Fibroblast of mammary gland (primary cell): ENCODE measurements at regions not wholly inside any gene's neighbourhood (a gene's known extent, or its start where the extent isn't known, plus 50 kb on each side); places are given as distances from the start of the nearest gene placed in this dataset.
A peak's percentile ranks its signal among the peaks of the same experiment; 100 is the strongest.

Experiments
- DNase-seq: peaks from one replicate; pipeline ENCODE4 v3.0.0-alpha.2; 2010; ENCODE audit warnings: low read depth
- H3K4me3 ChIP-seq: 2 replicates; pipeline ENCODE4 v1.5.1; 2011; ENCODE audit warnings: low read depth, mild to moderate bottlenecking, low read length, moderate library complexity; ENCODE audit not compliant: control insufficient read depth
- TF ChIP-seq, protein P1 (sequence below): conservative IDR thresholded peaks from 2 replicates; pipeline ENCODE4 v1.5.1; 2011; ENCODE audit warnings: low read depth, low read length, inconsistent platforms; ENCODE audit not compliant: control insufficient read depth, insufficient read depth

DNA sequence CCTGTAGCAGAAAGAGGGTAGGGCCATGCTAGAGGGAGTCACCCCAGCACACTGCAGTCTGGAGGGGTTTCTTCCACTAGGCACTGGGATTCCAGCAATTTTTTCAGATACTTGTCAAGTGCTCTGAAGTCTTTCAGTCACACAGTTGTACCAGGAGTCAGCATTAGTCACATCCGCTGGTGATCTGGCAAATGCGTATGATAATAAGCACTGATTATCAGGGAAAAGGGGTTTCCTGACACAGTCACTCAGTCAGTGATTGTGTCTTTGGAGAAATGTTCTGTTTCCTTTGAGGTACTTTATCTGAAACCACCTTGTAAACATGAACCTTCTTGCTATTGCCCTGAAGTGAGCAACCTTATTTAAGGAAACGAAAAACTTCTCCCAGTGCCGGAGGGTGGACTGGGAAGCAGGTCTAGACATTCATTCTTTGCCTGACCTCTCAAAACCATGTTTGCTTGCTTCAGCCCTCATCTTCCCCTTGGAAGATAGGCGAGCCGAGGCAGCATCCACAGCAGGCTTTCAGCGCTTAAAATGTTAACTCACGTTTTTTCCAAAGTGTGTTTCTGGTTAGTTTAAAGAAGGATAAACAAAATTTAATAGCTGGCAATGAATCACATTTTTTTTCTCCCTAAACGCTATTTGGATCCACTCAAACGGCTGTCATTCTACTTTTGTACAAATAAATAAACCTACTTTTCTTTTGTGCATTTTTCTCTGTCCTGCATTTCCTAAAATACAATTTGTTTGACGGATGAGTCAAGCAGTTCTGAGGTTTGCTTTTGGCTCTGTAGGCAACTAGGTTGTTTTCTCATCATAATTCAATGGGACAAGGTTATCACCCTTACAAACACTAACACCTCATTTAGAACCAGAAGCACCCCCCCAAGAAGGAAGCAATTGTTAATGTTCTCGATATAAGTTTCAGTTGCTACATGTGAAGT lies 77.7 kb downstream of the FOXD1 start:
- H3K4me3 ChIP-seq, result no peak overlapping the region
- TF ChIP-seq, protein P1, sequence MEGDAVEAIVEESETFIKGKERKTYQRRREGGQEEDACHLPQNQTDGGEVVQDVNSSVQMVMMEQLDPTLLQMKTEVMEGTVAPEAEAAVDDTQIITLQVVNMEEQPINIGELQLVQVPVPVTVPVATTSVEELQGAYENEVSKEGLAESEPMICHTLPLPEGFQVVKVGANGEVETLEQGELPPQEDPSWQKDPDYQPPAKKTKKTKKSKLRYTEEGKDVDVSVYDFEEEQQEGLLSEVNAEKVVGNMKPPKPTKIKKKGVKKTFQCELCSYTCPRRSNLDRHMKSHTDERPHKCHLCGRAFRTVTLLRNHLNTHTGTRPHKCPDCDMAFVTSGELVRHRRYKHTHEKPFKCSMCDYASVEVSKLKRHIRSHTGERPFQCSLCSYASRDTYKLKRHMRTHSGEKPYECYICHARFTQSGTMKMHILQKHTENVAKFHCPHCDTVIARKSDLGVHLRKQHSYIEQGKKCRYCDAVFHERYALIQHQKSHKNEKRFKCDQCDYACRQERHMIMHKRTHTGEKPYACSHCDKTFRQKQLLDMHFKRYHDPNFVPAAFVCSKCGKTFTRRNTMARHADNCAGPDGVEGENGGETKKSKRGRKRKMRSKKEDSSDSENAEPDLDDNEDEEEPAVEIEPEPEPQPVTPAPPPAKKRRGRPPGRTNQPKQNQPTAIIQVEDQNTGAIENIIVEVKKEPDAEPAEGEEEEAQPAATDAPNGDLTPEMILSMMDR, result no peak
- DNase-seq, result peak; percentile 94

- no peak for DNase-seq
- TF ChIP-seq, protein P1, result no peak
- H3K4me3 ChIP-seq, result no peak overlapping the region
These were observed 78.5 kb downstream of the FOXD1 start for GRCh38 chr5:73370095-73370494.

DNA sequence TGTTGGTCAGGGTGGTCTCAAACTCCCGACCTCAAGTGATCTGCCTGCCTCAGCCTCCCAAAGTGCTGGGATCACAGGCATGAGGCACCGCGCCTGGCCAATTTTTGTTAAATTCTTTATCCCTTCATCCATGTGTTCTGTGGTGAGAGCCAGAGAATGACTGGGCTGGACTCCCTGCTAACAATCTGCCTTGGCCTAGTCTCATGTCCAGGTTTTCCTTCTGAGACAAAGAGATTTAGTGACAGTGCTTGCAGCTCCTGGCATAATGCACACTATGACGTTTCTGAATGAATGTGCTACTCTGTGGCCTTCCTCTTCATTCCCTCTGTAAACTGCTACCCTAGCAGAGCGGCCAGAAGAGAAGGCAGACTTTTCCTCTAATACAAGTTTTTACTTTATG lies 79.3 kb downstream of the FOXD1 start:
- TF ChIP-seq, protein P1, result no peak
- peak; percentile 61 for DNase-seq
- H3K4me3 ChIP-seq, result no peak overlapping the region

DNA sequence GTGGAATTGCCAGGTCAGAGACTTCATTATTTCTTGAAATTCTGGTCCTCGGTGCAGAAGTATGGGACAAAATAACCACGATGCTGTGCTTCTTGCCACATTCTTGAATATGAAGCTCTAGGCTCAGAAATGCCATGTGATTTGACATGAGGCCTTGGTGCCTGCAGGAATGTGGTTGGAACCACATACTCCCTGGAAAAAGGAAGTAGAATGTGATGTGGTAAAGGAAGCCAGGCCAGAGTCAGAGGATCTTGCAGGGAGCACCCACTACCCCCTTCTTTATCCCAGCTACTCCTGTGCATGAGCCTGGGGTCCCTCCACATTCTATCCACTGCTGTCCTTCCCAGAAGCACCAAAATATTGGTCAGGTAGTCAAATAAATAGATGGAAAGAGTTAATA lies 80.9 kb downstream of the FOXD1 start:
- no peak overlapping the region for H3K4me3 ChIP-seq
- TF ChIP-seq, protein P1, result no peak
- no peak for DNase-seq

GRCh38 chr5:73365990-73366667 lies 82.4 kb downstream of the FOXD1 start:
- no peak overlapping the region for H3K4me3 ChIP-seq
- DNase-seq, result no peak
- TF ChIP-seq, protein P1, result no peak

- TF ChIP-seq, protein P1, result no peak
- no peak overlapping the region for H3K4me3 ChIP-seq
- peak; percentile 77 for DNase-seq
These were observed 83.2 kb downstream of the FOXD1 start for GRCh38 chr5:73365301-73365853.
